ENCODE measurements at regions not wholly inside any gene's neighbourhood (a gene's known extent, or its start where the extent isn't known, plus 50 kb on each side); places are given as distances from the start of the nearest gene placed in this dataset.

- no peak for TF ChIP-seq CTCF (IDR thresholded peaks at IDR 0.05 in 4 of 5, conservative IDR thresholded peaks at IDR 0.05 in 1 of 5)
- no peak for TF ChIP-seq POLR2A (IDR thresholded peaks at IDR 0.05)
These were observed 149.8 kb upstream of the WDR11 start for GRCh38 chr10:120701381-120701780.

Data from gastrocnemius medialis (tissue), 4 donors.